WI38 (cell line): ENCODE measurements at regions not wholly inside any gene's neighbourhood (a gene's known extent, or its start where the extent isn't known, plus 50 kb on each side); places are given as distances from the start of the nearest gene placed in this dataset.

Experiments used
- H3K4me3 ChIP-seq: 2 replicates; pipeline ENCODE4 v1.5.1; 2011; ENCODE audit warnings: low read depth, mild to moderate bottlenecking, control low read depth, low read length
- CTCF ChIP-seq: IDR thresholded peaks from 2 replicates; pipeline ENCODE4 v1.5.1; 2012; ENCODE audit warnings: low read depth, mild to moderate bottlenecking, control low read depth, low read length

- no peak for TF ChIP-seq CTCF
- no peak overlapping the region for H3K4me3 ChIP-seq
These were observed 175.6 kb downstream of the ARL6IP6 start for GRCh38 chr2:152894051-152894450.

- no peak overlapping the region for H3K4me3 ChIP-seq
- TF ChIP-seq CTCF, result no peak
These were observed 172.3 kb downstream of the ARL6IP6 start for GRCh38 chr2:152890736-152891135.

- no peak for TF ChIP-seq CTCF
- H3K4me3 ChIP-seq, result no peak overlapping the region
These were observed 165.6 kb downstream of the ARL6IP6 start for GRCh38 chr2:152883951-152884487.

- no peak for TF ChIP-seq CTCF
These were observed 163.1 kb downstream of the ARL6IP6 start for GRCh38 chr2:152881527-152881926.

GRCh38 chr2:152879275-152879674, 160.9 kb downstream of the ARL6IP6 start:
- no peak overlapping the region for H3K4me3 ChIP-seq
- TF ChIP-seq CTCF, result no peak

More at GRCh38 chr2:152881527-152881926, 163.1 kb downstream of the ARL6IP6 start:
- no peak overlapping the region for H3K4me3 ChIP-seq

GRCh38 chr2:152875701-152876695, 157.6 kb downstream of the ARL6IP6 start:
- H3K4me3 ChIP-seq, result no peak overlapping the region

More at GRCh38 chr2:152875701-152876695, 157.6 kb downstream of the ARL6IP6 start:
- TF ChIP-seq CTCF, result no peak
